HL-60 (cell line): ENCODE measurements at regions not wholly inside any gene's neighbourhood (a gene's known extent, or its start where the extent isn't known, plus 50 kb on each side); places are given as distances from the start of the nearest gene placed in this dataset.

Source experiments
- DNase-seq, 2 experiments: peaks; one replicate each; pipeline ENCODE4 v3.0.0-alpha.2; 2010 to 2020; ENCODE audit warnings: low read depth in 1 of 2, low spot score in 1 of 2
- H3K27ac ChIP-seq: fragments of 250-450 bp; sonication (Bioruptor Pico); replicated peaks from 2 replicates; pipeline ENCODE4 v1.5.1; 2020; ENCODE audit warnings: mild to moderate bottlenecking, moderate library complexity
- H3K27me3 ChIP-seq: fragments of 250-450 bp; sonication (Bioruptor Pico); 2 replicates; pipeline ENCODE4 v1.5.1; 2021; ENCODE audit warnings: mild to moderate bottlenecking, moderate library complexity; ENCODE audit not compliant: insufficient read depth, poor library complexity, severe bottlenecking
- H3K4me3 ChIP-seq: replicated peaks from 2 replicates; pipeline ENCODE4 v1.5.1; 2011; ENCODE audit warnings: mild to moderate bottlenecking, control low read depth, low read length; ENCODE audit not compliant: insufficient read depth
- CTCF ChIP-seq: IDR thresholded peaks from one replicate; pipeline ENCODE4 v1.5.1; 2011; ENCODE audit warnings: low read length, control low read depth, inconsistent platforms; ENCODE audit not compliant: insufficient read depth
- GABPA ChIP-seq: IDR thresholded peaks from 2 replicates; pipeline ENCODE4 v1.6.1; 2012; ENCODE audit warnings: low read depth
- POLR2AphosphoS5 ChIP-seq: IDR thresholded peaks from 2 replicates; pipeline ENCODE4 v1.6.1; 2012; ENCODE audit warnings: low read depth
- SPI1 ChIP-seq: IDR thresholded peaks from 2 replicates; pipeline ENCODE4 v1.6.1; 2012; ENCODE audit warnings: low read depth, mild to moderate bottlenecking, borderline replicate concordance
- TF ChIP-seq, protein P1 (sequence below): IDR thresholded peaks from 2 replicates; pipeline ENCODE4 v1.6.1; 2012; ENCODE audit warnings: low read depth; ENCODE audit not compliant: insufficient replicate concordance

DNA sequence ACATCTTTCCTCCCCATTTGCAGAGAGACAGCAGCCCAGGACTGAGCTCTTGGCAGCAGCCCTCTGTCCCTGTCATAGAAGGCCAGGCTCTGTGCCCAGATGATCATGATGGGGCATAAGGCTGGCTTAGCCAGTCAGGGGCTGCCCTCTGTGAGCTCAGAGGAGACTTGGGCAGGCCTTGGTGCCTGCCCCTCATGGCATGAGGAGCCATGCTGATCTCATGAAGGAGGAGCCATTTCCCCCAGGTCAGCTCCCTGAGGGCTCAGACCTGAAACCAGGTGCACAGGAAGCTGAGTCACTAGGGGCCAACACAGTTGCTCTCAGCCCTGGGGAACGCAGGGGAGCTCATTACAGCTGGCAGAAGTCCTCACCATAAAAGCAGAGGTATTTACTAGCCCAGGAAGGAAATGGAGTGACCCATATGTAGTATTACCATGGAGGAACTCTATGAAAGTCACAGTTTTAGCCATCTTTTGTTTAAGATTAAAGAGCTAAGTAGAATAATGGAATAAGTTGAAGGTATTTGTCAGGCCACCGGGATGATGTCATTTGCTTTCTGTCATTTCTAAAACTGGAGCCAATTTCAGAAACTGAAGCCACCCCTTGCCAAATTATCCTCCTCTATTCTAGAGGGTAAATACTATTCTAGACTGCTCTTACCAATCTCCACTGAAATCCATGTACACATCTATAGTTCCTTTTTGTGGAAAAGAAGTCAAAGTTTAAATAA, 362.4 kb upstream of the ZNF32 start:
- Histone ChIP-seq H3K4me3 (no peak overlapping the region), H3K27me3 (no peaks in the 10 kb centered on the region), H3K27ac (no peak overlapping the region)
- DNase-seq: no peak
- no peak for TF ChIP-seq POLR2AphosphoS5
- no peak for TF ChIP-seq SPI1
- TF ChIP-seq GABPA: no peak
- no peak for TF ChIP-seq CTCF
- TF ChIP-seq, protein P1, sequence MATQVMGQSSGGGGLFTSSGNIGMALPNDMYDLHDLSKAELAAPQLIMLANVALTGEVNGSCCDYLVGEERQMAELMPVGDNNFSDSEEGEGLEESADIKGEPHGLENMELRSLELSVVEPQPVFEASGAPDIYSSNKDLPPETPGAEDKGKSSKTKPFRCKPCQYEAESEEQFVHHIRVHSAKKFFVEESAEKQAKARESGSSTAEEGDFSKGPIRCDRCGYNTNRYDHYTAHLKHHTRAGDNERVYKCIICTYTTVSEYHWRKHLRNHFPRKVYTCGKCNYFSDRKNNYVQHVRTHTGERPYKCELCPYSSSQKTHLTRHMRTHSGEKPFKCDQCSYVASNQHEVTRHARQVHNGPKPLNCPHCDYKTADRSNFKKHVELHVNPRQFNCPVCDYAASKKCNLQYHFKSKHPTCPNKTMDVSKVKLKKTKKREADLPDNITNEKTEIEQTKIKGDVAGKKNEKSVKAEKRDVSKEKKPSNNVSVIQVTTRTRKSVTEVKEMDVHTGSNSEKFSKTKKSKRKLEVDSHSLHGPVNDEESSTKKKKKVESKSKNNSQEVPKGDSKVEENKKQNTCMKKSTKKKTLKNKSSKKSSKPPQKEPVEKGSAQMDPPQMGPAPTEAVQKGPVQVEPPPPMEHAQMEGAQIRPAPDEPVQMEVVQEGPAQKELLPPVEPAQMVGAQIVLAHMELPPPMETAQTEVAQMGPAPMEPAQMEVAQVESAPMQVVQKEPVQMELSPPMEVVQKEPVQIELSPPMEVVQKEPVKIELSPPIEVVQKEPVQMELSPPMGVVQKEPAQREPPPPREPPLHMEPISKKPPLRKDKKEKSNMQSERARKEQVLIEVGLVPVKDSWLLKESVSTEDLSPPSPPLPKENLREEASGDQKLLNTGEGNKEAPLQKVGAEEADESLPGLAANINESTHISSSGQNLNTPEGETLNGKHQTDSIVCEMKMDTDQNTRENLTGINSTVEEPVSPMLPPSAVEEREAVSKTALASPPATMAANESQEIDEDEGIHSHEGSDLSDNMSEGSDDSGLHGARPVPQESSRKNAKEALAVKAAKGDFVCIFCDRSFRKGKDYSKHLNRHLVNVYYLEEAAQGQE: no peak

GRCh38 chr10:44009891-44010632, 361.4 kb upstream of the ZNF32 start:
- H3K27me3 ChIP-seq: no peaks in the 10 kb centered on the region
- TF ChIP-seq SPI1 (no peak), GABPA (no peak), CTCF (no peak), POLR2AphosphoS5 (no peak)
- TF ChIP-seq, protein P1: no peak
- H3K4me3 ChIP-seq: no peak overlapping the region
- no peak overlapping the region for H3K27ac ChIP-seq
- no peak for DNase-seq

DNA sequence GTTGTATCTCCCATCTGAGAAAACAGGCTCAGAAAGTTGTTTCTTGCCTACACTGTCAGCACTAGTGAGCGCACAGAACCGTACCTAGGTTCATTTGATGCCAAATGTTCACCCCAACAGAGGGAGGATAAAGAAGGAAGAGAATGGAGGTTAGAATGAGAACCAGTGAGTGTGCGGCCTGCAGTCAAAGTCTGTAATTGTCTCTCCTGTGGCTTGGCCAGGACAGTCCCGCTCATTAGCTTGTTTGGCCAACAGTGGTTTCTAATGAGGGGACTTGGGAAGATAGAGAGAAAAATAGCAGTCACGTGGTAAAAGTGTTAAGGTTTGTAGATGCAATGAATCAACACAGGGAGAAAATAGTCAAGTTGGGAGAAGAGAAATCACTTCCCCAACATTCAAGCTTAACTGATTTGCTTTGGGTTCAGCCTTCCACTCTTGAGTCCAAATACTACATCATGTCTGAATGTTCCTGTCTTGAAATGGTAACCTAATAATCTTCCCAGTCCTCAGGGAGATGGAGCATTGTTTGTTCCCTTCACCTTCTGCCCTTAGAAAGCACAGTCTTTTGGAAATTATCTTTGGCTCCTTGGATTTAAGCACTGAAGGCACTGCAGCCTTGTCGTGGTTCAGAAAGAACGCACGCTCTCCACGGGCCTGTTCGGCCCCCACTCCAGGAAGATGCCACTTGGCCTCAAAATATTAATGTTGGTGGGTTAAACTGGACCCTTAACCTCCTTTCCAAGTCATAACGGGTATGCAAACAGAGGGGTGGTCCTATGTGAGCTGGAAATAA, 360.4 kb upstream of the ZNF32 start:
- H3K4me3 ChIP-seq: no peak overlapping the region
- H3K27ac ChIP-seq: no peak overlapping the region
- no peak for DNase-seq
- H3K27me3 ChIP-seq: no peaks in the 10 kb centered on the region
- no peak for TF ChIP-seq GABPA
- no peak for TF ChIP-seq SPI1
- no peak for TF ChIP-seq POLR2AphosphoS5
- no peak for TF ChIP-seq CTCF
- TF ChIP-seq, protein P1: no peak
